ENCODE measurements at regions not wholly inside any gene's neighbourhood (a gene's known extent, or its start where the extent isn't known, plus 50 kb on each side); places are given as distances from the start of the nearest gene placed in this dataset.

DNA sequence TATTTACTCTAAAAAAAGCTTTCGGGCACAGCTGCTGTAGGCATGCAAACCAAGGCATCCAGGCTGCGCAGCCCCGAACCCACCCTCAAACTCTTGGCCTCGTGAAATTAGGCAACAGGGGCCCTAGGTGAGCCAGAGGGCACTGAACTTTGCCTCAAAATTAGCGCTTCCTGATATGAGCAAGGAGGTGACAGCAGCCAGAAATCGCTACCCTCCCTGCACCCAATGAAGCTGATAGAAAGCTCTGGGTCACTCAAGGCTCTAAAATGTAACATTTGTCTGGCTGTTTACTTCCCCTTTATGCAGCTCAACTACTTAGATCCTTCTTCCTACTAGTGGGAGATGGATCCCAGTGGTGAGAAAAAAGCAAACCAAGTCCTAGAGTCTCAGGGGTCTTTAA, 61.8 kb downstream of the PITPNM2 start:
- TF ChIP-seq, protein P1, sequence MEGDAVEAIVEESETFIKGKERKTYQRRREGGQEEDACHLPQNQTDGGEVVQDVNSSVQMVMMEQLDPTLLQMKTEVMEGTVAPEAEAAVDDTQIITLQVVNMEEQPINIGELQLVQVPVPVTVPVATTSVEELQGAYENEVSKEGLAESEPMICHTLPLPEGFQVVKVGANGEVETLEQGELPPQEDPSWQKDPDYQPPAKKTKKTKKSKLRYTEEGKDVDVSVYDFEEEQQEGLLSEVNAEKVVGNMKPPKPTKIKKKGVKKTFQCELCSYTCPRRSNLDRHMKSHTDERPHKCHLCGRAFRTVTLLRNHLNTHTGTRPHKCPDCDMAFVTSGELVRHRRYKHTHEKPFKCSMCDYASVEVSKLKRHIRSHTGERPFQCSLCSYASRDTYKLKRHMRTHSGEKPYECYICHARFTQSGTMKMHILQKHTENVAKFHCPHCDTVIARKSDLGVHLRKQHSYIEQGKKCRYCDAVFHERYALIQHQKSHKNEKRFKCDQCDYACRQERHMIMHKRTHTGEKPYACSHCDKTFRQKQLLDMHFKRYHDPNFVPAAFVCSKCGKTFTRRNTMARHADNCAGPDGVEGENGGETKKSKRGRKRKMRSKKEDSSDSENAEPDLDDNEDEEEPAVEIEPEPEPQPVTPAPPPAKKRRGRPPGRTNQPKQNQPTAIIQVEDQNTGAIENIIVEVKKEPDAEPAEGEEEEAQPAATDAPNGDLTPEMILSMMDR (conservative IDR thresholded peaks at IDR 0.05 in 1 of 2, IDR thresholded peaks at IDR 0.05 in 1 of 2; ENCODE audit: extremely low read depth in 1 of 2, insufficient read depth in 1 of 2, low read depth in 1 of 2, low read length in 2 of 2): no peak
- no peak for TF ChIP-seq EZH2 (IDR thresholded peaks at IDR 0.05; ENCODE audit: borderline replicate concordance, low read length)
